SK-N-MC (cell line): ENCODE measurements at regions not wholly inside any gene's neighbourhood (a gene's known extent, or its start where the extent isn't known, plus 50 kb on each side); places are given as distances from the start of the nearest gene placed in this dataset.

ENCODE experiments used
- EZH2 ChIP-seq: fragments of 200-600 bp; sonication (generic); IDR thresholded peaks from one replicate; pipeline ENCODE4 v1.6.1; 2017; ENCODE audit warnings: antibody characterized with exemption
- FOXP2 ChIP-seq: optimal IDR thresholded peaks from 2 replicates; pipeline ENCODE3; 2011; ENCODE audit warnings: mild to moderate bottlenecking, moderate library complexity; ENCODE audit not compliant: insufficient read depth; ENCODE audit errors: extremely low read length, control extremely low read depth
- POLR2AphosphoS5 ChIP-seq: IDR thresholded peaks from 2 replicates; pipeline ENCODE4 v1.6.1; 2012; ENCODE audit warnings: mild to moderate bottlenecking, low read depth, low read length, borderline replicate concordance

- no peak for TF ChIP-seq EZH2
- TF ChIP-seq POLR2AphosphoS5 = no peak
- TF ChIP-seq FOXP2 = no peak
These were observed 197.8 kb upstream of the HDDC2 start for GRCh38 chr6:125499535-125499934.
